Lung (tissue), 11 donors: ENCODE measurements at regions not wholly inside any gene's neighbourhood (a gene's known extent, or its start where the extent isn't known, plus 50 kb on each side); places are given as distances from the start of the nearest gene placed in this dataset.

Experiments used
- ATAC-seq: fragments of 200-7000 bp; cut with Tn5 transposase; one replicate; pipeline ENCODE4 v1.9.1; 2020; ENCODE audit warnings: moderate number of reproducible peaks; ENCODE audit not compliant: insufficient read depth, low FRiP score
- DNase-seq, 3 donors: peaks; one replicate each; pipeline ENCODE4 v3.0.0-alpha.2; 2013 to 2017
- H3K27ac ChIP-seq, 2 donors: one replicate each; pipeline ENCODE4 v1.5.1; 2013; ENCODE audit warnings: mild to moderate bottlenecking in 2 of 2, moderate library complexity in 2 of 2, control low read depth in 1 of 2, inconsistent platforms in 1 of 2, low read depth in 1 of 2, low read length in 1 of 2
- H3K27me3 ChIP-seq, 3 donors: one replicate each; pipeline ENCODE4 v1.5.1; 2013; ENCODE audit warnings: low read length in 2 of 3; ENCODE audit not compliant: control insufficient read depth in 3 of 3, insufficient read depth in 3 of 3
- H3K36me3 ChIP-seq, 4 donors: one replicate each; pipeline ENCODE4 v1.5.1; 2013; ENCODE audit warnings: low read length in 4 of 4, mild to moderate bottlenecking in 1 of 4, moderate library complexity in 1 of 4; ENCODE audit not compliant: control insufficient read depth in 4 of 4, insufficient read depth in 4 of 4
- H3K4me1 ChIP-seq, 5 donors: one replicate each; pipeline ENCODE4 v1.5.1; 2013; ENCODE audit warnings: low read length in 5 of 5, mild to moderate bottlenecking in 2 of 5, moderate library complexity in 1 of 5; ENCODE audit not compliant: control insufficient read depth in 5 of 5, insufficient read depth in 5 of 5
- H3K4me3 ChIP-seq: one replicate; pipeline ENCODE4 v1.5.1; 2013; ENCODE audit warnings: mild to moderate bottlenecking, control low read depth, moderate library complexity
- H3K9ac ChIP-seq, 2 donors: one replicate each; pipeline ENCODE4 v1.5.1; 2013; ENCODE audit warnings: low read length in 2 of 2, control low read depth in 1 of 2; ENCODE audit not compliant: insufficient read depth in 1 of 2
- H3K9me3 ChIP-seq, 4 donors: one replicate each; pipeline ENCODE4 v1.5.1; 2013; ENCODE audit warnings: low read length in 3 of 4, mild to moderate bottlenecking in 1 of 4, moderate library complexity in 1 of 4; ENCODE audit not compliant: control insufficient read depth in 4 of 4, insufficient read depth in 3 of 4
- WGBS, 2 donors: extraction: QIAGEN DNeasy Blood & Tissue Kit; methylation state at CpG; one replicate each; pipeline ENCODE4 v1.1.7; 2013; 5-methylcytosine and 5-hydroxymethylcytosine counted together
- TF ChIP-seq, protein P1 (sequence below): IDR thresholded peaks from 2 replicates; pipeline ENCODE4 v1.5.1; 2012; ENCODE audit warnings: mild to moderate bottlenecking; ENCODE audit errors: control extremely low read depth, extremely low read depth
- donor health status: control.
- donor health status: control.
- donor health status: Bipolar disorder and iron deficiency.
- donor health status: healthy.
- donor health status: DM: yes; HTN: yes; CAD: no.

DNA sequence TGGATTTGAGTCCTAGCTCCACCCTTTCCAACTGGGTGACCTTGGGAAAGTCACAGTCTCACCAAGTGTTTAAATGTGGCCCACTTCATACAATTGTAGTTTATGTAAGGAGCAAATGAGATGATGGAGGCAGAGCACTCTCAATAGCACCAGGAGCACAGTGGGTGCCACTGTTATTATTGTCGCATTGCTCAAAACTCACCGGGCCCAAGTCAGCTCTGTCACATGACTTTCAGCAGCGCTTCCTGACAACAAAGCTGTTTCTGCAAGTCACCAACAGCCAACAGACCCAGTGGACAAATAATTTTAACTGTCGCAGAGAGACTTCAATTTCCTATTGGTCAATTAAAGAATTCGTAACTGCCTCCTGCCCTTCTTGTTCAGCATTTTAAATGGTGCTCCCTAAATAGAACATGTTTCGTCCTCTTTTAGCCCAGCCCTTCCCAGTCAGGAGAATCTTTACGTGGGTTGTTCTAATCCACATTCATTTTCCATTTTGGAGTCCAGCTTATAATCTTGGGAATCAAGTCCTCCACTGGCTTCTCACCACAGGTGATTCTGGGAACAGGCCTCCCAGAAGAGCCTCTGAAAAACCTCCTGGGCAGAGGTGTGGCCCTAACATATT lies 415.6 kb upstream of the NPVF start:
- TF ChIP-seq, protein P1, sequence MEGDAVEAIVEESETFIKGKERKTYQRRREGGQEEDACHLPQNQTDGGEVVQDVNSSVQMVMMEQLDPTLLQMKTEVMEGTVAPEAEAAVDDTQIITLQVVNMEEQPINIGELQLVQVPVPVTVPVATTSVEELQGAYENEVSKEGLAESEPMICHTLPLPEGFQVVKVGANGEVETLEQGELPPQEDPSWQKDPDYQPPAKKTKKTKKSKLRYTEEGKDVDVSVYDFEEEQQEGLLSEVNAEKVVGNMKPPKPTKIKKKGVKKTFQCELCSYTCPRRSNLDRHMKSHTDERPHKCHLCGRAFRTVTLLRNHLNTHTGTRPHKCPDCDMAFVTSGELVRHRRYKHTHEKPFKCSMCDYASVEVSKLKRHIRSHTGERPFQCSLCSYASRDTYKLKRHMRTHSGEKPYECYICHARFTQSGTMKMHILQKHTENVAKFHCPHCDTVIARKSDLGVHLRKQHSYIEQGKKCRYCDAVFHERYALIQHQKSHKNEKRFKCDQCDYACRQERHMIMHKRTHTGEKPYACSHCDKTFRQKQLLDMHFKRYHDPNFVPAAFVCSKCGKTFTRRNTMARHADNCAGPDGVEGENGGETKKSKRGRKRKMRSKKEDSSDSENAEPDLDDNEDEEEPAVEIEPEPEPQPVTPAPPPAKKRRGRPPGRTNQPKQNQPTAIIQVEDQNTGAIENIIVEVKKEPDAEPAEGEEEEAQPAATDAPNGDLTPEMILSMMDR = no peak
- H3K27ac ChIP-seq = peak overlapping the region in 1 of 2 donors; percentile 10
- DNase-seq (no peak), ATAC-seq (peak; percentile 27)
- H3K9me3 ChIP-seq = no peaks in the 10 kb centered on the region
- H3K4me1 ChIP-seq = peaks cover 0 to 1% (median 0%) of the 10 kb centered on the region in 5 donors
- 53 to 65% methylated on average over 7 of the region's 7 CpGs for WGBS, 2 donors
- no peaks in the 10 kb centered on the region for H3K27me3 ChIP-seq
- H3K9ac ChIP-seq = no peak overlapping the region
- no peaks in the 10 kb centered on the region for H3K36me3 ChIP-seq
- no peak overlapping the region for H3K4me3 ChIP-seq

DNA sequence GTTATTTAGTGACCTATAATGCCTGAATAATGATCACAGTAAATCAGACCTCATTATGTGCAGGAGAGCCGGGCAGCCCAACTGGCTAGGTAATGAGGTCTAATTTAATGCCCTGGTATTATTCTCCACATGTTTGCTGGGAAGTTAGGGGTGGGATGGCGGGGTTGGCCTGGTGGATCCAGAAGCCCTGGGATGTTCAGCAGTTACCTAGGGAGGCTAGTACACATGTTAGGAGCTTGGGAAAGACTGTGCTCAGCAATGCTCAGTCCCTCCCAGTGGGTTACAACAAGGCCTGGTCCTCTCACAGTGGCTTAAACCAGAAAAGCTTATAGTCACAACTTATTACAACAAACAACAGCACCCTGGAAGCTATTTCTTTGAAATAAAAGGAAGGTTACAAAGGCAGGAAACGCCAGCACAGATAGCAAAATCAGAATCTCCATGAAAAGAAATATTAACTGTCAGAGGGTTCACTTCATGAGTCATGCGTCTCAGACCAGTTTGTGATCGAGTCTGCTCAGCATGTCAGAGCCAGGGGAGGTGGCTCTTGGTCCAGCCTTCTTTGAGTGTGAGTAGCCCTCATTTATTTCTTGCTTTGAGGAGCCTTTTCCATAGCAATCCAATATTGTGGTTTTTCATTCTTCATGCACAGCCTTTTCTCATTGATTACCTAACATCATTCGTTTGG lies 418.6 kb upstream of the NPVF start:
- Histone ChIP-seq H3K9me3 (peaks cover 0 to 2% (median 0%) of the 10 kb centered on the region in 4 donors), H3K4me3 (no peak overlapping the region), H3K4me1 (peaks cover 0 to 1% (median 0%) of the 10 kb centered on the region in 5 donors), H3K36me3 (no peaks in the 10 kb centered on the region), H3K27ac (no peak overlapping the region), H3K9ac (no peak overlapping the region), H3K27me3 (no peaks in the 10 kb centered on the region)
- no peak for DNase-seq
- 81 to 89% methylated on average over 6 of the region's 6 CpGs for WGBS, 2 donors
- TF ChIP-seq, protein P1 = no peak
- no peak for ATAC-seq

DNA sequence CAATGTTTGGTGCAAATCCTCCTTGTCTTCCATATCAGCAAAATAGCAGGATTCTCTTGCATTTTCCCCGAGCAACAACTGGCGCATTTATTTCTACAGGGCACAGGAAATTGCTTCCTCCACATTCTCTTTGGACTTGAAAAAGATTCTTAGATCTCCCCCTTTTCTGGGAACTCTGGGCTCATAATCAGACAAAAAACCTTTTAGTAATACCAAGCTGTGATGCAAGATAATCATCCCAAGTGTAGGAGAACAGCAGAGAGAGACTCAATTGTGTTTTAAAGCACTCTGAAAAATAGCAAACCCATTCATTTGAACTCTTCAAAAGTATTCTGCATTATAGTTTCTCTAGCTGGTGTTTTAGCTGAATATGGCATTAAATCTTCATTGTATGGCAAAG lies 419.6 kb upstream of the NPVF start:
- H3K9me3 ChIP-seq = peaks cover 0 to 2% (median 0%) of the 10 kb centered on the region in 4 donors
- H3K27me3 ChIP-seq = no peaks in the 10 kb centered on the region
- 86 to 96% methylated on average over 2 of the region's 2 CpGs for WGBS, 2 donors
- no peaks in the 10 kb centered on the region for H3K36me3 ChIP-seq
- DNase-seq (no peak), ATAC-seq (no peak)
- no peak overlapping the region for H3K27ac ChIP-seq
- H3K4me3 ChIP-seq = no peak overlapping the region
- TF ChIP-seq, protein P1 = no peak
- H3K9ac ChIP-seq = no peak overlapping the region
- H3K4me1 ChIP-seq = peaks cover 0 to 1% (median 0%) of the 10 kb centered on the region in 5 donors
